ENCODE measurements at regions not wholly inside any gene's neighbourhood (a gene's known extent, or its start where the extent isn't known, plus 50 kb on each side); places are given as distances from the start of the nearest gene placed in this dataset.

- intact Hi-C loops (cut with micrococcal nuclease; ENCODE audit: unreplicated experiment) = no loop called here
- Mint-ChIP-seq H3K9me3 (ENCODE audit: low read depth, unreplicated experiment) (peaks cover 6% of the 10 kb centered on the region), H3K4me3 (ENCODE audit: low read depth, unreplicated experiment) (no peak overlapping the region), H3K27ac (ENCODE audit: unreplicated experiment) (no peak overlapping the region), H3K4me1 (ENCODE audit: low read depth, unreplicated experiment) (no peaks in the 10 kb centered on the region), H3K36me3 (ENCODE audit: insufficient read depth, unreplicated experiment) (no peaks in the 10 kb centered on the region), H3K27me3 (ENCODE audit: unreplicated experiment) (no peaks in the 10 kb centered on the region)
- BruUV-seq (replicated peaks) = no TSS peak
- CTCF ChIA-PET = no interaction called here
- no peak for DNase-seq
- TF ChIP-seq CTCF (IDR thresholded peaks at IDR 0.05; ENCODE audit: unreplicated experiment) = no peak
These were observed 245.4 kb upstream of the TFPI start for GRCh38 chr2:187799601-187800000.

DNA sequence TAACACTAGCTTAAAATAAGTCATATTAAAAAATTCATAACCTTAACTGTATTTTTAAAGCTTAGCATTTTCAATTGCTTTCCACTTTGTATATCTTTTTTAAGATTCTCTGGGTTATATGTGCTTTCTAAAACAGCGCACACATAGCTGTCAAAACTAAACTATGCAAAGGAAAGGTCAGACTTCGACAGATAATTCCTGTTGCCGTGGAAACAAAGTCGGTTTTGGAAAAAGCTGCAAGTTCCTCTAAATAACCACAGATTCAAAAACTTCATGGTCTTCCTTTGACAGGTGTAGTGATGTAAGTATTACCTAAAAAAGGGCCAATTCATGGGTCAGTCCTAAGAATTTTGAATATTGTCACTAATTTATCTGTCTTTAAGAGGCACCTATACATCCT lies 249.6 kb upstream of the TFPI start:
- no peaks in the 10 kb centered on the region for H3K27me3 Mint-ChIP-seq (ENCODE audit: unreplicated experiment)
- no TSS peak for BruUV-seq (replicated peaks)
- intact Hi-C loops (cut with micrococcal nuclease; ENCODE audit: unreplicated experiment) = no loop called here

DNA sequence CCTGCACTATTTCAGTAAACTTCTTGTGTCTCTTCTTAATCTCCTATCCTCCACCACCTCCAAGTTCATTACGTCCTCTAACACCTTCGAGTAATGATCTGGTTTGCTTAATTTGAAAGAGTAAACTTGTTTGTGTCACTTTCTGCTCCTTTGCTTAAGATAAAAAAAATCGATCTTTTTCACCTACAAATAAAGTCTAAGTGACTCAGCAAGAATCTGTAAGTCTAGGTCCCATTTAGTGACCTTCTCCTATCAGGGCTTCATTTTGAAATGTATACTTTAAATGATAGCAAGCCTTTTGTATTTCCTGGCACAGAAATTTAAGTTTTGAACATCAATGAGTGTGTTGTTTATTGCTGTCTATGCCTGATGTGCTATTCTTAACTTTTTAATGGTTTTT lies 260.9 kb upstream of the TFPI start:
- H3K4me3 Mint-ChIP-seq (ENCODE audit: low read depth, unreplicated experiment) = peak overlapping the region; percentile 35
- H3K4me1 Mint-ChIP-seq (ENCODE audit: low read depth, unreplicated experiment) = peaks cover 24% of the 10 kb centered on the region
- peak overlapping the region; percentile 46 for H3K27ac Mint-ChIP-seq (ENCODE audit: unreplicated experiment)
- intact Hi-C loops (cut with micrococcal nuclease; ENCODE audit: unreplicated experiment) = loop anchor here (5.0 kb wide), 1 partner anchor 33 kb away; no protein-coding TSS in a partner anchor
- no TSS peak for BruUV-seq (replicated peaks)
- peaks cover 1% of the 10 kb centered on the region for H3K9me3 Mint-ChIP-seq (ENCODE audit: low read depth, unreplicated experiment)
- no peak for TF ChIP-seq CTCF (IDR thresholded peaks at IDR 0.05; ENCODE audit: unreplicated experiment)
- H3K36me3 Mint-ChIP-seq (ENCODE audit: insufficient read depth, unreplicated experiment) = no peaks in the 10 kb centered on the region
- no peak for DNase-seq
- H3K27me3 Mint-ChIP-seq (ENCODE audit: unreplicated experiment) = no peaks in the 10 kb centered on the region
- CTCF ChIA-PET = no interaction called here

More for the DNA sequence above, 249.6 kb upstream of the TFPI start:
- Mint-ChIP-seq H3K36me3 (ENCODE audit: insufficient read depth, unreplicated experiment) (no peaks in the 10 kb centered on the region), H3K27ac (ENCODE audit: unreplicated experiment) (no peak overlapping the region), H3K4me1 (ENCODE audit: low read depth, unreplicated experiment) (no peaks in the 10 kb centered on the region), H3K4me3 (ENCODE audit: low read depth, unreplicated experiment) (no peak overlapping the region), H3K9me3 (ENCODE audit: low read depth, unreplicated experiment) (peaks cover under 1% of the 10 kb centered on the region)
- CTCF ChIA-PET = interaction anchor here (0.6 kb wide), 1 partner anchor 264 kb away, joined by 7 read pairs; no protein-coding TSS in a partner anchor
- TF ChIP-seq CTCF (IDR thresholded peaks at IDR 0.05; ENCODE audit: unreplicated experiment) = no peak
- DNase-seq = no peak

- no peak for TF ChIP-seq CTCF (IDR thresholded peaks at IDR 0.05; ENCODE audit: unreplicated experiment)
- Mint-ChIP-seq H3K27me3 (ENCODE audit: unreplicated experiment) (no peaks in the 10 kb centered on the region), H3K27ac (ENCODE audit: unreplicated experiment) (no peak overlapping the region), H3K9me3 (ENCODE audit: low read depth, unreplicated experiment) (no peaks in the 10 kb centered on the region), H3K36me3 (ENCODE audit: insufficient read depth, unreplicated experiment) (no peaks in the 10 kb centered on the region), H3K4me3 (ENCODE audit: low read depth, unreplicated experiment) (no peak overlapping the region), H3K4me1 (ENCODE audit: low read depth, unreplicated experiment) (peaks cover 18% of the 10 kb centered on the region)
- CTCF ChIA-PET = interaction anchor here (0.7 kb wide), 2 partner anchors 24 to 48 kb away, joined by 3 read pairs; no protein-coding TSS in a partner anchor
- intact Hi-C loops (cut with micrococcal nuclease; ENCODE audit: unreplicated experiment) = loop anchor here (5.0 kb wide), 1 partner anchor 37 kb away; no protein-coding TSS in a partner anchor
- DNase-seq = no peak
- no TSS peak for BruUV-seq (replicated peaks)
These were observed 265.4 kb upstream of the TFPI start for GRCh38 chr2:187819624-187820023.
